Skin of body (tissue), 1 donor: ENCODE measurements at regions not wholly inside any gene's neighbourhood (a gene's known extent, or its start where the extent isn't known, plus 50 kb on each side); places are given as distances from the start of the nearest gene placed in this dataset.

Experiments used
- DNase-seq: peaks from one replicate; lab custom pipeline; 2025; lab: John Stamatoyannopoulos, UW

- DNase-seq, result no peak
Measured at GRCh38 chr2:72004201-72004915, 143.3 kb downstream of the CYP26B1 start.

GRCh38 chr2:72003796-72004195, 143.9 kb downstream of the CYP26B1 start:
- no peak for DNase-seq

GRCh38 chr2:72003124-72003523, 144.5 kb downstream of the CYP26B1 start:
- no peak for DNase-seq

GRCh38 chr2:72001937-72002690, 145.5 kb downstream of the CYP26B1 start:
- no peak for DNase-seq

- DNase-seq, result no peak
Measured at GRCh38 chr2:72000110-72000509, 147.6 kb downstream of the CYP26B1 start.

- DNase-seq, result no peak
Measured at GRCh38 chr2:71999580-71999979, 148.1 kb downstream of the CYP26B1 start.

GRCh38 chr2:71997843-71998242, 149.8 kb downstream of the CYP26B1 start:
- no peak for DNase-seq

- no peak for DNase-seq
Measured at GRCh38 chr2:71995067-71995665, 152.5 kb downstream of the CYP26B1 start.

- DNase-seq, result no peak
Measured at GRCh38 chr2:71992036-71992435, 155.6 kb downstream of the CYP26B1 start.

GRCh38 chr2:71991397-71991796, 156.3 kb downstream of the CYP26B1 start:
- DNase-seq, result no peak

- DNase-seq, result no peak
Measured at GRCh38 chr2:71990826-71991225, 156.8 kb downstream of the CYP26B1 start.

GRCh38 chr2:71990122-71990521, 157.5 kb downstream of the CYP26B1 start:
- DNase-seq, result no peak

- no peak for DNase-seq
Measured at GRCh38 chr2:71989671-71990070, 158.0 kb downstream of the CYP26B1 start.

- no peak for DNase-seq
Measured at GRCh38 chr2:71988170-71988569, 159.5 kb downstream of the CYP26B1 start.

GRCh38 chr2:71976685-71977084, 171.0 kb downstream of the CYP26B1 start:
- no peak for DNase-seq

- no peak for DNase-seq
Measured at GRCh38 chr2:71974846-71975245, 172.8 kb downstream of the CYP26B1 start.

GRCh38 chr2:71971493-71971892, 176.2 kb downstream of the CYP26B1 start:
- DNase-seq, result no peak

GRCh38 chr2:71965530-71965929, 182.1 kb downstream of the CYP26B1 start:
- DNase-seq, result no peak

GRCh38 chr2:71962911-71963694, 184.6 kb downstream of the CYP26B1 start:
- DNase-seq, result no peak

GRCh38 chr2:71962350-71962749, 185.3 kb downstream of the CYP26B1 start:
- no peak for DNase-seq

GRCh38 chr2:71961289-71962027, 186.2 kb downstream of the CYP26B1 start:
- no peak for DNase-seq
